8988T (cell line): ENCODE measurements at regions not wholly inside any gene's neighbourhood (a gene's known extent, or its start where the extent isn't known, plus 50 kb on each side); places are given as distances from the start of the nearest gene placed in this dataset.
A peak's percentile ranks its signal among the peaks of the same experiment; 100 is the strongest.

Source experiments
- DNase-seq: peaks from one replicate; pipeline ENCODE4 v3.0.0; 2011

DNA sequence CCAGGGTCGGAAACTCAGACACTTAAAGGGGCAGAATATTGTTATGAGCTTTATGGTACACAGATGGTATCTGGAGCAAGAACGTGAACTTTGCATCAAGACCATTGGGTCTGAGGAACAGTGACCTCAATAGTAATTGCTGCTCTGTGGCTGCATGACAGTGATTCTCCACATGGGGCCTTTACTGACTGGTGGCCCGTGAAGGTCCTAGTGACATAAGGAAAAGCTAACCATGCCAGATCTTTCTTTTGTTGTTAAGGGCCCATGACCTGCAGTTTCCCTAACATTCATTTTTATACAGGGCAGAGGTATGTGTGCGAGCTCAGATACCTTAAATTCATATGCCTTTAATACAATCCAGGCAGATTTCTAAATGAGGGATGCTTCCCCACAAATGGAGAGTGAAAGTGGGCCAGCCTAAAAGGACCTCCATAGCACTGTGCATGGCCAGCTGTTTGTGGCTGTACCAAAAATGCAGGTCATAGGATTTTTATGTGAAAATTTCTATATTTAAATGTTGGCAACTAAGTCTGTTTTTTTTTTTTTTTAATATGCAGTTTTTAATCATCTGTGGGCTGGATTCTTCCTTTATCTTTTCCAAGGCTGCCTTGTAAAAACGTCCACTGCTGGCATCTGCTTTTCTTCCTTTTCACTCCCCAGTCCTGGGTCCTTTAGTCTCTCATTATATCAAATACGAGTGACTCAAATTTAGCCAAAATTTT, 188.0 kb upstream of the IL12A start:
- no peak for DNase-seq

DNA sequence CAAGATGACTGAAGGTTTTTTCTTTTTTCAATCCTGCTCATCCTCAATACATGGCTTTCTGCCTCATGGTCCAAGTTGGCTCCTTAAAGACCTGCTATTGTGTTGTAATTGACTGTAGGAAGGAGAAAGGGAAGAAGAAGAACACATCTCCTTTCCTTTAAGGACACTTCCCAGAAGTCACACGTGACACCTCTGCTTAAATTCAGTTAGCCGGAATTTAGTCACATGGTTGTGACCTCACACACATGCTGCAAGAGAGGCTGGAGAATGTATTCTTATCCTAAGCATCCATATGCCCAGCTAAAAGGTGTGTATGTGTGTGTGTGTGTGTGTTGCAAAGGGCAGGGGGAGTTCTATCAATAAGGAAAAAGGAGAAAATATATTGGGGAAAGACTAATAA, 185.8 kb upstream of the IL12A start:
- no peak for DNase-seq

DNA sequence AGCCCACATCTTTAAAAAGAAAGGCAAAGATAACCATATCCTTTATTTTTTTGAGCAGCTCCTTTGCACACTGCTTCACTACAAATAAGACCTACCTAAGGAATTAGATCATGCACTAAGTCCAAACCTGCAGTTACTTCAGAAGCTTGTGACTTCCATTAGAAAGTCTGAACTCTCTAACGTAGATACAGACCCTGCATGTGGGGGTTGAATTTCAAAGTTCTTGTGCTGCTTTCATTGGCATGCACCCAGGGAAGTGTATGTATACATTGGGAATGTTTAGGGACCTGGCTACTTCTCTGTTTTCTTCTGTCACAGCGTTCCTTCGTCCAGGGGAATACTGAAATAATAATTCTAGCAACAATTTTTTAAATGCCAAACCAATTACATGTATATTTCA, 185.2 kb upstream of the IL12A start:
- DNase-seq, result no peak

DNA sequence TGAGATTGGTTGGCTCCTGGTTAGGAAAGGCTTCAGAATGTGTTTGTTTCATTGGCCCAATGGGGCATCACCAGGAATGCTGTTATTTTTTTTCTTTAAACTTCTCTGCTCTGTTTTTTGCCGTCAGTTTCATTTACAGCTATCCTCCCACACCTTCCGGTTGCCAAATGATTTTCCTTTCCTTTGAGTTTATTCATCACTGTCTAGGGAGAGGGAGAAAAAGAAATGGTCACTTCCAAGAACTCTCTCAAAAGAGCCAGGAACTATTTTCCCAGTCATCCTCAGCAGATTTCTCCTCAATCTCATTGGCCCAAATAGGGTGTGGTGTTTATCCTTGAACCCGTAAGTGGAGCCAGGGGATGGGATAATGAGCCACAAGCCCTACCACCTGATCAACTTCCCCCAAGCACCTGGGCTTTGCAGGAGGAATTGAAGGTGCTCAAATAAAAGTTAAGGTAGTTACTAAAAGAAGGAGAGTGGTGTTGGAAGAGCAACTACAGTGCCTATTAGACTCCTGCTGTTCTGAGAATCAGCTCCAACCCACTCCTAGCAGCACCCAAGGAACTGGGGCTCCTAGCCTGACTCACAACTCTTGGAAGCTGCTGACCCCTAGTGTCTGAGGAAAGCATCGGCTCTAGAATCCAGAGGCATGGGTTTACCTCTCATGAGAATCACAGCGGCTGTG, 183.8 kb upstream of the IL12A start:
- peak; percentile 23 for DNase-seq

DNA sequence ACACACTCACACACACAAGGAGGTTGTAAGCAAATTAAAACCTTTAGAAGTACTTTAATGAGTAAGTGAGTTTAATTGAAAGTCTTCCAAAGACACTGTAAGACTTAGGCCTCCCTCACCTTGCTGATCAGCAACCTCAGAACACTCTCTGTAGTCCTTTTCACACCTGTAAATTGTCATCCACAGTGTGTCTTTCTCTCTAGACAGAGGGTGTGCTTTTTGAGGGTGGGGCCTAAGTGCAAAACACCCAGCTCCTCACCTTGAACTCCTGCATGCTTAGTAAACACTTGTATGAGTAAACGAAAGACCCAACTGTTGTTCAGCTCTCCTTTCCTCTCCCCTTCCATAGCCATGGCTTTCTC, 183.2 kb upstream of the IL12A start:
- no peak for DNase-seq

DNA sequence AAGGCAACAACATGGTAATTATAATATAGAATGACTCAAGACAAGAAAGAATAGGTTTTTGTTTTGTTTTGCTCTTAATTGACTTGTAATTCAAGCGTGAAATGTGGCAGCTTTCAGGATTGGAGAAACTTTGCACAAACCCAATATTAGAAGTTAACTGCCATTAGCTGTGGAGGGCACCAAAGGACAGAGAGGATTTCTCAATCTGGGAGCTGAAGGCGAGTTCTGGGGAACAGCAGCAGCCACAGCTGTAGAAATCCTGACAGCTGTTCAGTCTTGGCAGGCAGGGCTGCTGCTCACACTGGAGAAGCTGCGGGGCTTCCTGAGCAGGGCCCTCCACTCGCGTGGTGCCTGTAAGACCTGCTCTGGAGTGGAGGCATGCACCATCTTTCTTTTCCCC, 182.2 kb upstream of the IL12A start:
- no peak for DNase-seq

DNA sequence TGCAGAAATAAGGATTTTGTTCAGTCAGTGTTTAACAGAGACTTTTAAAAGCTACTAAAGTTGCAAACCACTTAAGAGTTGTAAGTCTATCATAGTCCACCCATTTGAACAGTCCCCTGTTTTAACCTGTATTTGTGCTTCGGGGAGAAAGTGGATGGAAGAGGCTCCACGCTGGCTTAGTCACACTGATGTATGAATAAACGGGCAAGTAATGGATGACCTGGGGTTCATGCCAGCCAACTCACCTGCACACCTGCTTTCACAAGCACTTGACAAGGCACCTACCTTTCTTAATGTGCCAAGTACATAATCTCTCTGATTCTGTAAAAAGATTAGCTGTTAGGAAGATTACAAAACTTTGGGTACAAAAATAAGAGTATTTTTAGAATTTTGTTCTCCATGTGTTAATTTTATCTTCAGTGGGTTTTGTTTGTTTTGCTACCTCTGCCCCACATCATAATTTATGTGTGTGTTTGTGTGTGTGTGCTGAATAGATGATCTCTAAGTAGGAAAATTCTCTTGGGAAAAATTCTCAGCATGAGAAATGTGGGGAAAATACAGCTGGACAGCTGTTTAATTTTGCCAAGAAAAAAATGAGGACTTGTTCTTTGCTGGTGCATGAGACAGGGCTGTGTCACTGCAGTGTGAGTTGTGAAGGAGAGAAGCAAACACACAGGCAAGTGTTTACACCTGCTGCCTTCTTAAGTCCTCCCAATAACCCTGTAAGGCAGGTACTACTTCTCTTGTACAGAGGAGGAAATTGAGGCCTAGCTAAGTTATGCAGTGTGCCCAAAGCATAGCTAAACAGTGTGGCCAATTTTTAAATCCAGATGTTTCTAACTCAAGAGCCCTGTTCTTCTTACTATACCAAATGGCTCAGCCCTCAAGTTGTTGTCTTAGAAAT, 181.2 kb upstream of the IL12A start:
- DNase-seq, result no peak

DNA sequence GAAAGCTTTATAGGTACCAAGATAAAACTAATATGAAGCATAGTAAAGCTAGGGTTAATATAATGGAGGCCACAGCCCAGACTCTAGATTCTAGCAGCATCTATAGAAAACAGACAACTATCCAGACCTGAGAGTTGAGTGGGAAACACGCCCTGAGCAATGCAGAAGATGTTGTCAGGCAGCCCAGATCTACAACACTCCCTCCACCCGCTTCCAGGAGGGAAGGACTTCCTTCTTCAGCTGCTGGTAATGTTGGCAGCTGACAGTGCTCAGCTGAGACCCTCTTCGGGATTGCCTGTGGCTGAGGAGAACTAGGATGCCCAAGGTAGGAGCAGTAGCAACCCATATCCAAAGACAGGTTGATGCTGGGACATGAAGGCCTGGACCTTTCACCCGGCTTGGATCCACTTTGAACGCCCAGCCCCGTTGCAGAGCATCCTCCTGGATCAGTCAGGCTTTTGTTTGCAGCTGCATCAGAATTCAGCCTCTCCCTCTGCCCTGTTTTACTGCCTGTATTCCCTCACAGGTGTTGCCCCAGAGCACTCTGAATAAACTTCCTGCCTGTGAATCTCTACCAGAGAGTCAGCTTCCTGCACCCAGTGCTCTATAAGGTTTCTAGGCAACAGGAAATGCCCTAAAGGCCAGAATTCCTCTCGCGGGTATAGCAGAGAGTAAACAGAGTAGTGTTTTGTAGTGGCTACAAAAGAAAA, 174.7 kb upstream of the IL12A start:
- DNase-seq, result peak; percentile 24

DNA sequence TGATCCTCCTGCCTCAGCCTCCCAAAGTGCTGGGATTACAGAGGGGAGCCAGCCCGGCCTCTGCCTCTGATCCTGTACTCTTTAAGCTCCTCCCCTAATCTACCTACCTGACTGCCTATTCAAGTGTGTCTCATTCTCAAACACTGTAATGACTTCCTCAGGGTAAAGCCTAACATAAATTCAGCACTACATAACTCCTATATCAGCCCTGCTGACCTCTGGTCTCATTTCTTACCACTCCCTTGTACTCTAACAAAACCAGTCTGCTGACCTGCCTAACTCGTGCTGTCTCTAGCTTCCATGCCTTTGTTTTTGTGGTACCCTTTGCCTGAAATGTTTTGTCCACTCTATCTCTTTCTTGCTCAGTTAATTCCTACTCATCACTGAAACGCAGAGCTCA, 172.1 kb upstream of the IL12A start:
- no peak for DNase-seq

DNA sequence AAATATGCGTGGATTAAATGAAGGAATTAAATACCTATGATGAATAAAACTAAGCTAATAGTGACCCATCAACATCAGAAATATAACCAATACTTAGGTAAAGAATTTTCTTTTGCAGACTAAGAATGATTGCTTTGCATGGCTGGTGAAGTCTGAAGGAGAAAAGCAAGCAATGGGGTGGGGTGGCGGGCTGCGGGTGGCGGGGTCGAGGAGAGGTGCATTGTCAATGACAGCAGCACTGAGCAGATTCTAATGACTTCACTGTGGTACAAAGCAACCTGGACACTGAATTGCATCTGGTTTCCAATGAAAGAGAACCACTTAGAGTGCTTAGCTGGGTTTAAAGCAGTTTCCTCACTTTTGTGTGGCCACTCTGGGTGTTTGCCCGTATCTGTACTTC, 171.5 kb upstream of the IL12A start:
- no peak for DNase-seq

DNA sequence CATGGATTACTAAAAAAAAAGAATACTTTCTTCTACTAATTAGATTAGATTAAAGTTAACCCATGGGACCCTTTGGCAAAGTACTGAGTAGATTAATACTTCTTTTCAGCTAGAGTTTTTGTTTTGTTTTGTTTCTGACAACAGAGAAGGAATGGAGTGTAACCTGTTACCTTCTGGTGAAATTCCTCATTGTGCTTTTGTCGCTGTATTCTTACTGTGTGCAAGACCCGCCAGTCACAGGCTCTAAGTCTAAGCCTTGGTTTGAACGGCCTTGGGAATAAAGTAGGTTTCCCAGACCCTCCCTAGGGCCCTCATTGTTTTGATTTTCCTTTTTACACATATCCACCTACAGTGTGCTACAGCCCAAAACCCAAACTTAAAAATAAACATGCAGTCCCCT, 171.1 kb upstream of the IL12A start:
- DNase-seq, result no peak

DNA sequence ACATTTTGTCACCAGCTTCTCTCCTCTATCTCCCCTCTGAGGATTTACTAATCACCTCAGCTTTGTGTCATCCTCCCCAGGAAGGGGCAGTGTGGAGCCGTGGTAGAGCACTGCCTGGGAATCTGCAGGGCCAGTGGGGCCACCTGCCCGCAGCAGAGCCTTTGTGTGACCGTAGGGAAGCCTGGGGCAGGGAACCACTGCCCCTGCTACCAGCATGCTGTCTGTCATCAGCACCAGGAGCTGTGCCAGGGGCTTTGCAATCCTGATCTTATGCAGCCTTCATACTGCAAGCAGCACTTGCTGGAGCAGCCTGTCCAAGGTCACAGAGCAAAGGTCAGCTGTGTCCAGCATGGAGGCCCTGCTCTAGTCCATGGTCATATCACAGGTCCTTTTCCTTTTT, 170.2 kb upstream of the IL12A start:
- DNase-seq, result no peak

DNA sequence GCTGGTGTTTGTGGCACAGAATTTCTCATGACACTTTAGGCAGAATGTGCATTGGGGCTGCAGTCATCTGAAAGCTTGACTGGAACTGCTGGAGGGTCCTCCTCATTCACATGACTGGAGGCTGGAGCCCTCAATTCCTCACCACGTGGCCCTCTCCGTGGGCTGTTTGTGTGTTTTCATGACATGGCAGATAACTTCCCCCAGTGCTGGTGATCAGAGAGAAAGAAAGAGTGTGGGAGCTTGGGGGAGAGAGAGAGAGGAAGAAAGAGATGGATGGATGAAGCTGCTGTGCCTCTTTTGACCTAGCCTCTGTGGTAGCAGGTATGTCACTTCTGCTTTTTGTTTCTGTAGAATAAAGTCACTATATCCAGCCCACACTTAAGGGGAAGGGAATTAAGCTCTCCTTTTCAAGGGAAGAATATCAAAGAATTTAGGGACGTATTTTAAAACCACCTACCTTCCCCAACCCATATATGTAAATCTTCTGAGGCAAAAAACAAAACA, 169.6 kb upstream of the IL12A start:
- no peak for DNase-seq

DNA sequence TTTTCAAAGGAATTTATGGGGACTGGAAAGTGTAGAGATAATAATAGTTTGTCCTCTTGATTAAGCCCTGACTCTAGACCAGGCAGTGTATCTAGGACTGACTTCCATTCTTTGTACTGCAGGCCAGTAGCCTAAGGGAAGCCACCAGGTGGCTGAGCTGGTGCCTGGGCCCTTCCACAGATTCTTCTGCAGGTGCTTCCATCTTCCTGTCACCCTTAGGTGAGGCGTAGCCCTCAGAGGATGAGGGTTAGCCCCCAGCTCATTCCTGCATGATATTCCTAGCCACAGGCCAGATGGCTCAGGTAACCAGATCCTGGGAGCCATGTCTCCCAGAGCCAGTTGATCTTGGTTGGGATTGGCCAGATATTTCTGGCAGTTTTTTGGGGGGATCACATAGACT, 169.0 kb upstream of the IL12A start:
- no peak for DNase-seq

DNA sequence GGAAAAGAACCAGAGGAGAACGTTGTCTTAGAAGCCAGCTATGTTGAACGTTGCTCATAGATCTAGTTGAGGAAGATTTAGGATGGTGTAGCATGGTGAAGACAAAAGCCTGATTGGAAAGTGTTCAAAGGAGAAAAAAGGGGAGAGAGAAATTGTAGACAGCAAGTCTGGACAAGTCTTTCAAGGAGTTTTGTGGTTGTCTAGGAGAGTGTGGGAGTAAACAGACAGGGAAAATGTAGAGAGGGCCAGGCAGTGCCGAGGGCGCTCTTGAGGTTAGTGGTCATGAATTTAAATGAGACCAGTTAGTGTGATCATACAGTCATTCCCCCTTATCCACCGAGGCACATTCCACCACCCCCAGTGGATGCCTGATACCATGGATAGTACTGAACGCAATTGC, 167.5 kb upstream of the IL12A start:
- no peak for DNase-seq

DNA sequence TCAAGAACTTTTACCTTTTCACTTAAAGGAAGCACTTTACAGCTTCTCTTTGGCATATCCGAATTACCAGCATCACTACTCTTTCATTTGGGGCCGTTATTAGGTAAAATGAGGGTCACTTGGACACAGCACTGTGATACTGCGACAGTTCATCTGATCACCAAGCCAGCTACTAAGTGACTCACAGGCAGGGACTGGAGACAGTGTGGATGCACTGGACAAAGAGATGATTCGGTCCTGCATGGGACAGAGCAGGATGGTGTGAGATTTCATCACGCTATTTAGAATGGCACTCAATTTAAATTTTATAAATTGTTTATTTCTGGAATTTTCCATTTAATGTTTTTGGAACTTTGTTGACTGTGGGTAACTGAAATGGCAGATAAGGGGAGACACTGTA, 166.9 kb upstream of the IL12A start:
- DNase-seq, result no peak

DNA sequence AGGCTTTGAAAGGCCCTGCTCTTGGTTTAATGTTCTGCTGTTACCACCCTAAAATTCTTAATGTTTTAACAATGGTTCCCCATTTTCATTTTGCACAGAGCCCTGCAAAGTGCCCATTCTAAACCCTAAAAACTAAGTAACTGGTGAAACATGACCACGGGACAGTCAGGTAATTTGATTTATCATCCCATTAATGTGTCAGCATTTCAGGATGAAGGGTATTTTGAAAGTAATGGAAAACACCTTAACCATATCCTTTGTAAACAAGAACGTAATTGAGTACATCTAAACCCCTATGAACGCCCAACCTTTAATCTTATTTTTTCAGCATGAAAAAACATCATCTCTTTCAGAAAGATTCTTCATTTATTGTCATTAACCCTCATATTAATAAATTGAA, 164.9 kb upstream of the IL12A start:
- no peak for DNase-seq

DNA sequence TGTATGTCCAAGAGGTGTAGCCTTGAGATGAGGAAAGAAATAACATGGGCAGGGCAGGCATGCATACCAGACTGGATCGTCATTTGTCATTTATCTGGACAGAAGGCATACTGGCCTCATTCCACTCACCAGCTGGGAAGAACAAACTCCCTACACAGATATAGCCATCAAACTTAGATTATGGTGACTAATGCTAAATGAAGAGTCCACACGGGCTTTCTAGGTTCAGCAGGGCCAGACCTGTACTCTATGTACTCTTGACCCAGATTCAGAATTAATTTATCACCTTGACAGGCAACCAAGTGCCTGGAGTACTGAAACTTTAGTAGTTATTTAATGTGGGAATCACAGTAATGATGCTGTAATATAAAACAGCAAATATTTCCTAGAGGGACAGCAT, 164.3 kb upstream of the IL12A start:
- peak; percentile 31 for DNase-seq

DNA sequence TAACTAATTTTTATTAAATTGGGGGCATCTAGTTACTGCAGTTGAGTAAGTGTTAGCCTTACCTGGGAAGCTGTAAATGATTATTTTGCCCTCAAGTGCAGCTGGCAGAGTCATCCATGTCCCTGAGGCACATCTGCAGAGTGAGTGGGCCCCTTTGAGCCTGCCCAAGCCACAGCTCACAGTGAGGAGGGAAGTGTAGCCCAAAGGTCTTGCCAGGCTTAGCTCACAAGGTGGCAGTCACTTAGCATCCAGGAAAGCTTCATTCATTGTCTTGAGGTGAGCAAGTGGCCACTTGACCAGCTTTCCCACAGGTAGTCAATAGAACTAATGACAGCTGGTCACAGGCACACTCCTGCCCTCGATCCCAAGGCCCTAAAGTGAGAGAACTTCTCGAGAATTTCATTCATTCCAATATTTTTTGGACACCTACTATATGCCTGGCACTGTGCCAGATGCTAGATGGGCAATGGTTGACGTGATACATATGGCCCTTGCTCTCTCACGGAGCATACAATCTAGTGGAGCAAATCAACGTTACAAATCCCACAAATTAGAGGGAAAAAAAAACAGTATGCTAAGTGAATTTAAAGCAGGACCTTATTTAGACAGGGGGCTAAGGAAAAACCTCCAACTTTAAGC, 163.3 kb upstream of the IL12A start:
- no peak for DNase-seq

DNA sequence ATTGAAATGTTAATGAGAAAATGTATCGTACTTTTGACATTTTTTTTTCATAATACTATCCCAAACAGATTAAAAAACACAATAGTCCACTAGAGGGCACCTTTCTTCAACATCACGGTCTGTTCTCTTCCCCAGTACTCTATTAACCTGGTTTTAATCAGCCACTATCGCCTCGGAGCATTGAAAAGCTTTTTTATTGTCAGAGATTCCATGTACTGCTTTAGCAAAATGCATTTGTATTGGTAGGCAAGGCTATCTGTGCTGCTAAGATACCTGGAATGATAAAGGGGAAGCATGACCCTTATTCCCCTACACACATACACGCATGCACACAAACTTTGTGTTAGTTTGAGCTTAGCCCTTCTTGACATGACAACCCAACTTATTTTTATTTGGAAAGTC, 160.1 kb upstream of the IL12A start:
- DNase-seq, result no peak

DNA sequence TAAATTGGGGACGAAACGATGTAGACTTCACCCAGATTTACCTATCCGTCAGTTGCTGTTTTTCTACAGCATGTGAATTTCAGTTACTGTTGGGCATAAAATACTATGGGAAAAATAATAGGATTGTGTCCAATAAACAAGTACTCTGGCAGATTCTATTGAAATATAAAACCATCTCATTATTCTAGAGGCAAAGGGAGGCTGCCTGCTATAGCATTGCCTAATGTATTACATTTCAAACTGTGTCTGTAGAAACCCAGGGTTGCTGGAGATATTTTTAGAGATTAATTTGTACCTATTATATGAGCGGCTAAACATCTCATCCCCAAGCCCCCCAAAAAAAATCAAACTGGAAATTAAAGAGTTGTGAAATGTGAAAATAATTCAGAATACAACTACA, 159.6 kb upstream of the IL12A start:
- DNase-seq, result no peak

DNA sequence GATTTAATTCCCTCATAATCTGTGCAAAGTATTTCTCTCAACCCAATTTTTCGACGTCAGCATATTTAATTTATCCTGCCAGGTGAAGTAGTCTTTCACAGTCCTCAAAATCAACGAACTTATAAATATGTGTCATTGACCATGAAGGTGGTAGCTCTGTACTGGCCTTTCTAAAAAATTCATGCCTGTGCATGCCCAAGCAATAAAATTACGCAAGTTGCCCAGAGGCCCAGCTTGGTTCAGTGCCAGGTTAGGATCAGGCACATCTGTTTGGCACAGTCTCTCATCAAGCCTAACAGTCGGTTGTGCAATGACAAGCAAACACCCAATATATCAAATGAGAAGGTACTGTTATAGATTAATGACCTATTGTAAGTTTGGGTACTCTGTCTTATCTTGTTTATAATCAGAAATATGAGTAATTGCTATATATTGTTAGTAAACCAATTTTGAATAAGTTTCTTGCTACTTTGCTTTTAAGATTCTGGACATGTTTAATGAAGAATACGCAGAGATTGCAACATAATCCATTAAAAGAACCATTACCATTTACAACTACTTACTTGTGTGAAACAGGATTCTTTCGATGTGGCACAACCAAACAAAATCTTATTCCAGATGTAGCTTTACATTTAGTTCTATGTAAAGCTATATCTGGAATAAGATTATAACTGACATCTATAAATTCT, 159.0 kb upstream of the IL12A start:
- DNase-seq, result no peak
